ENCODE measurements at regions not wholly inside any gene's neighbourhood (a gene's known extent, or its start where the extent isn't known, plus 50 kb on each side); places are given as distances from the start of the nearest gene placed in this dataset.
A peak's percentile ranks its signal among the peaks of the same experiment; 100 is the strongest.
"Not testable (repeated sequence)": the region's sequence is repeated elsewhere in the genome, so short reads cannot be mapped to it uniquely, and the experiment has no call there.

- DNase-seq: no peak
Observed at GRCh38 chr3:101913168-101913567, 63.9 kb downstream of the NFKBIZ start.

- not testable (repeated sequence) for DNase-seq
Observed at GRCh38 chr3:101917761-101918160, 68.4 kb downstream of the NFKBIZ start.

- DNase-seq: not testable (repeated sequence)
Observed at GRCh38 chr3:101922151-101922725, 72.9 kb downstream of the NFKBIZ start.

GRCh38 chr3:101924621-101925020 lies 75.3 kb downstream of the NFKBIZ start:
- DNase-seq: not testable (repeated sequence)

GRCh38 chr3:101925124-101925523 lies 75.8 kb downstream of the NFKBIZ start:
- not testable (repeated sequence) for DNase-seq

- no peak for DNase-seq
Observed at GRCh38 chr3:101925564-101925963, 76.2 kb downstream of the NFKBIZ start.

- DNase-seq: no peak
Observed at GRCh38 chr3:101926594-101927105, 77.3 kb downstream of the NFKBIZ start.

- DNase-seq: peak; percentile 70
Observed at GRCh38 chr3:101928890-101929289, 79.6 kb downstream of the NFKBIZ start.

GRCh38 chr3:101931081-101931480 lies 81.8 kb downstream of the NFKBIZ start:
- no peak for DNase-seq

- DNase-seq: no peak
Observed at GRCh38 chr3:101932326-101933068, 83.2 kb downstream of the NFKBIZ start.

- DNase-seq: peak; percentile 88
Observed at GRCh38 chr3:101936419-101937356, 87.4 kb downstream of the NFKBIZ start.

- no peak for DNase-seq
Observed at GRCh38 chr3:101938262-101938847, 89.0 kb downstream of the NFKBIZ start.

- no peak for DNase-seq
Observed at GRCh38 chr3:101939361-101940049, 90.2 kb downstream of the NFKBIZ start.

GRCh38 chr3:101940521-101941317 lies 91.4 kb downstream of the NFKBIZ start:
- peak; percentile 79 for DNase-seq

GRCh38 chr3:101941318-101942040 lies 92.2 kb downstream of the NFKBIZ start:
- DNase-seq: no peak

- DNase-seq: no peak
Observed at GRCh38 chr3:101942356-101942755, 93.0 kb downstream of the NFKBIZ start.

- DNase-seq: no peak
Observed at GRCh38 chr3:101943029-101943428, 93.7 kb downstream of the NFKBIZ start.

- DNase-seq: no peak
Observed at GRCh38 chr3:101944308-101944707, 95.0 kb downstream of the NFKBIZ start.

- no peak for DNase-seq
Observed at GRCh38 chr3:101945980-101946379, 96.7 kb downstream of the NFKBIZ start.

GRCh38 chr3:101946906-101947305 lies 97.6 kb downstream of the NFKBIZ start:
- DNase-seq: no peak

- DNase-seq: peak; percentile 93
Observed at GRCh38 chr3:101950510-101950909, 101.2 kb downstream of the NFKBIZ start.

All from kidney glomerular epithelial cell (primary cell).